ENCODE measurements at regions not wholly inside any gene's neighbourhood (a gene's known extent, or its start where the extent isn't known, plus 50 kb on each side); places are given as distances from the start of the nearest gene placed in this dataset.

- H3K4me3 ChIP-seq (ENCODE audit: low read depth, low read length): no peak overlapping the region
- no peak for DNase-seq (ENCODE audit: low read depth)
- no peaks in the 10 kb centered on the region for H3K36me3 ChIP-seq (ENCODE audit: control insufficient read depth, insufficient read depth, low read length)
- no peaks in the 10 kb centered on the region for H3K27me3 ChIP-seq (ENCODE audit: control insufficient read depth, insufficient read depth, low read length)
- TF ChIP-seq, protein P1, sequence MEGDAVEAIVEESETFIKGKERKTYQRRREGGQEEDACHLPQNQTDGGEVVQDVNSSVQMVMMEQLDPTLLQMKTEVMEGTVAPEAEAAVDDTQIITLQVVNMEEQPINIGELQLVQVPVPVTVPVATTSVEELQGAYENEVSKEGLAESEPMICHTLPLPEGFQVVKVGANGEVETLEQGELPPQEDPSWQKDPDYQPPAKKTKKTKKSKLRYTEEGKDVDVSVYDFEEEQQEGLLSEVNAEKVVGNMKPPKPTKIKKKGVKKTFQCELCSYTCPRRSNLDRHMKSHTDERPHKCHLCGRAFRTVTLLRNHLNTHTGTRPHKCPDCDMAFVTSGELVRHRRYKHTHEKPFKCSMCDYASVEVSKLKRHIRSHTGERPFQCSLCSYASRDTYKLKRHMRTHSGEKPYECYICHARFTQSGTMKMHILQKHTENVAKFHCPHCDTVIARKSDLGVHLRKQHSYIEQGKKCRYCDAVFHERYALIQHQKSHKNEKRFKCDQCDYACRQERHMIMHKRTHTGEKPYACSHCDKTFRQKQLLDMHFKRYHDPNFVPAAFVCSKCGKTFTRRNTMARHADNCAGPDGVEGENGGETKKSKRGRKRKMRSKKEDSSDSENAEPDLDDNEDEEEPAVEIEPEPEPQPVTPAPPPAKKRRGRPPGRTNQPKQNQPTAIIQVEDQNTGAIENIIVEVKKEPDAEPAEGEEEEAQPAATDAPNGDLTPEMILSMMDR (IDR thresholded peaks at IDR 0.05; ENCODE audit: insufficient read depth, low read length, poor library complexity, severe bottlenecking): no peak
Measured at GRCh38 chr15:87582169-87582568, 674.4 kb downstream of the NTRK3 start.

DNA sequence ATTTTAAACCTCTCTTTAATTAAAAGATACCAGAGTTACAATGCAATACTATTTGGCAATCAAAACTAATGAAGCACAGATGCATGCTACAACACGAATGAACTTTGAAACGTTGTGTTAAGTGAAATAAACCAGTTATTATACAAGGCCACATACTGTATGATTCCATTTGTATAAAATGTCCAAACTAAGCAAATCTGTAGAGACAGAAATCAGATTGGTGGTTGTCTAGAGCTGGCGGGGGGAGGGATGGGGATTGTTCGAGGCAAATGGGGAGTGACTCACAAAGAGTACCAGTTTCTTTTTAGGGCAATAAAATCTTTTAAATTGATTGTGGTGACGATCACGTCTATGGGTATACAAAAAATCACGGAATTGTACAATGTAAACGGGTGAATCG, 677.0 kb downstream of the NTRK3 start:
- Histone ChIP-seq H3K4me3 (ENCODE audit: low read depth, low read length) (no peak overlapping the region), H3K27me3 (ENCODE audit: control insufficient read depth, insufficient read depth, low read length) (no peaks in the 10 kb centered on the region), H3K36me3 (ENCODE audit: control insufficient read depth, insufficient read depth, low read length) (no peaks in the 10 kb centered on the region)
- TF ChIP-seq, protein P1 (IDR thresholded peaks at IDR 0.05; ENCODE audit: insufficient read depth, low read length, poor library complexity, severe bottlenecking): no peak
- DNase-seq (ENCODE audit: low read depth): no peak

DNA sequence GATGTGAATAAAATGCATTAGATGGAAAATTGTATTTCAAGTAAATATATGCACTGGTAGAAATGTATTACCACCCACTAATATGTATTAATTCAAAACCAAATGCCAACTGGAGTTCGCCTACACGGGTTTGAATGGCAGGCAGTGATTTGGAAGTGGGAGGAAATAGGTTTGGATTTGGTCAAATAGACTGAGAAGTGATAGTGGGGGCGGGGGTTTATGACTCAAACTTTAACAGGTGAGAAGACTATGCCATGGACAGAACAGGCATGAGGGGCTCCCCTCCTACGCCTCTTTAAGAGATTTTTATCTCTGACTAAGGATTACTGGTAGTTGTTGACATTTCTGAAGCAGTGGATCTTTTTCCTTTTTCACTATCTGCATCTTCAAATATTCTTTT, 677.8 kb downstream of the NTRK3 start:
- TF ChIP-seq, protein P1 (IDR thresholded peaks at IDR 0.05; ENCODE audit: insufficient read depth, low read length, poor library complexity, severe bottlenecking): no peak
- DNase-seq (ENCODE audit: low read depth): no peak
- Histone ChIP-seq H3K4me3 (ENCODE audit: low read depth, low read length) (no peak overlapping the region), H3K27me3 (ENCODE audit: control insufficient read depth, insufficient read depth, low read length) (no peaks in the 10 kb centered on the region), H3K36me3 (ENCODE audit: control insufficient read depth, insufficient read depth, low read length) (no peaks in the 10 kb centered on the region)

DNA sequence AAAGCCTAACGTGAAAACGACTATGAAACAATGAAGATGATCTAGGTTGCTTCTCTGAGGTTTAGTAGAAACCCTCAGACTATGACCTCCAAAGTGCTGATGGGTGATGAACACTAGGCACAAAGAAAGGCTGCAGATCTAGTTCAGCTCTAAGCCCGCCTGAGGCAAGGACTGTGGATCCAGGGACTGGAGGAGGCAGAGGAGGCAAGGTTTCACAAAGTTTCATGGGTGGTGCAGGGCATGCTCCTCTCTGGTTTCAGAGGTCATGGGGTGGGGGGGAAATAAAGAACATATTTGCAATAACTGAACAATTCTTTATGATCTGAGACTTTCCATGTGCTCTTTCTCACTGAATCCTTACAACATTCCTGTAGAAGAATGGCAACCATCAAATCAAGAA, 679.2 kb downstream of the NTRK3 start:
- Histone ChIP-seq H3K36me3 (ENCODE audit: control insufficient read depth, insufficient read depth, low read length) (no peaks in the 10 kb centered on the region), H3K27me3 (ENCODE audit: control insufficient read depth, insufficient read depth, low read length) (no peaks in the 10 kb centered on the region), H3K4me3 (ENCODE audit: low read depth, low read length) (no peak overlapping the region)
- TF ChIP-seq, protein P1 (IDR thresholded peaks at IDR 0.05; ENCODE audit: insufficient read depth, low read length, poor library complexity, severe bottlenecking): no peak
- no peak for DNase-seq (ENCODE audit: low read depth)

DNA sequence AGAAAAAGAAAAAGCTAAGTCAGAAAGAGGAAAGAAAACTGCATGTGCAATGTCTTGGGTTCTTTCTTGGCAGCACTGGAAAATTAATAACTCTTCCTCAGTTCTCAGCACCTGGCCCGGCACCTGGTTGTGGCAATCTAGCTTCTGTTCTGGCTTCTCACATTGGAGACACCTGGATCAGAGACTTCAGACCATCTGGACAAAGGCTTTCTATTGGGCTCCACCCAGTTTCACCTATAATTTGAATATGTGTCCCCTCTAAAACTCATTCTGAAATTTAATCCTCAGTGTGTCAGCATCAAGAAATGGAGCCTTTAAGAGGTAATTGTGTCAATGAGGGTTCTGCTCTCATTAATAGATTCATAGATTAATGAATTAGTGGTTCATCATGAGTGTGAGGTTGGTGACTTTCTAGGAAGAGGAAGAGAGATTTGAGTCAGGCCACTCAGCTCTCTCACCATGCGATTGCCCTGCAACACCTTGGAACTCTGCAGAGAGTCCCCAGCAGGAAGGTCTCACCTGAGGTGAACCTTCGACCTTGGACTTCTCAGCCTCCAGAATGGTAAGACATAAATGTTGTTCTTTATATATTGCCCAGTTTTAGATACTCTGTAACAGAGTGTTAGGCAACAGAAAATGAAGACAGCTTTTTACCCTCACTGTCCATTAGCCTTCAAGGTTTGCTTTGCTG, 679.9 kb downstream of the NTRK3 start:
- DNase-seq (ENCODE audit: low read depth): no peak
- TF ChIP-seq, protein P1 (IDR thresholded peaks at IDR 0.05; ENCODE audit: insufficient read depth, low read length, poor library complexity, severe bottlenecking): no peak
- Histone ChIP-seq H3K36me3 (ENCODE audit: control insufficient read depth, insufficient read depth, low read length) (no peaks in the 10 kb centered on the region), H3K4me3 (ENCODE audit: low read depth, low read length) (no peak overlapping the region), H3K27me3 (ENCODE audit: control insufficient read depth, insufficient read depth, low read length) (no peaks in the 10 kb centered on the region)

GRCh38 chr15:87575896-87576473, 680.6 kb downstream of the NTRK3 start:
- no peak for DNase-seq (ENCODE audit: low read depth)
- TF ChIP-seq, protein P1 (IDR thresholded peaks at IDR 0.05; ENCODE audit: insufficient read depth, low read length, poor library complexity, severe bottlenecking): no peak
- Histone ChIP-seq H3K36me3 (ENCODE audit: control insufficient read depth, insufficient read depth, low read length) (no peaks in the 10 kb centered on the region), H3K27me3 (ENCODE audit: control insufficient read depth, insufficient read depth, low read length) (no peaks in the 10 kb centered on the region), H3K4me3 (ENCODE audit: low read depth, low read length) (no peak overlapping the region)

Measured in kidney epithelial cell (primary cell).